SHP77 (cell line): ENCODE measurements at regions not wholly inside any gene's neighbourhood (a gene's known extent, or its start where the extent isn't known, plus 50 kb on each side); places are given as distances from the start of the nearest gene placed in this dataset.

Experiments
- DNase-seq, 2 experiments: peaks; one replicate each; lab custom pipeline; 2025; lab: John Stamatoyannopoulos, UW

DNA sequence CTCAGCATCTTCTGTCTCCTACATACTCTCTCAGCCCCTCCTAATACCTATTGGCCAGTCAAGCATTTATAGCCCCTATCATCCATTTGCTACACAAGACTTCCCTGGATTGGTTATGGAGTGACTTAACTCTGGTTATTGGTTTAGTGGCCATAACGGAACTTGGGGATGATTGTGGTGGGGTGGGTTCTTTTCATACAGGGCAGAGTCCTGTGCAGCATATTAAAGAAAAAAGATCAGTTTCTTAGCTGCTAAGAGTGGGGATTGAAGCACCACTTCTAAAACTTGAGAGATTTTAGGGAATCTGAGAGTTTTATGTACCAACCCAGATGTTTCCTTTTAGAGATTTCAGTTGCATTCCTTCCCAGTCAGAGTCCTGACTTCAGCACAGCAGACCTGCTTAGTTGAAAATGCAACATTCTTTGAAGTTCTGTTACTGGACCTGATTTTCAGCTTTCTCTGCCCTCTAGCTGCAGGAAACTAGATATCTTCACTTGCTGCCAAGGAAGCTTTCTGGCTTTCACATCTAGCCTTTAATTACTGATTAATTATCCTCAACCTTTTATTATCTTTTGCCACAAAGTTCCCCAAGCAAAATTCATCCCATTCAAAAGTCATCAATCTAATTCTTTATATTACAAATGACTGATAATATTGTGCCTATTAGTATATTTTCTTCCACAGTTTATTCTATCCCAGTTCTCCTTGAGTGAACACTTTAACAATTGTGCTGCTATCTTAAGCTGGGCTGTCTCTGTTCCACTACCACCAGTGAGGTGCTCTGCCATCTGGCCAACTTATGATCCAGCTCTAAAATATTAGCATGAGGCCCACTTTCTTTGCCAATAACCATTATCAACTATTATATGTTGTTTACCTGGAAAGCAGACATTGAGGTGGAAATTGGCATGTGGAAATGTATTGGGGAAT is 906.0 kb upstream of the ALCAM start:
- DNase-seq, result no peak

DNA sequence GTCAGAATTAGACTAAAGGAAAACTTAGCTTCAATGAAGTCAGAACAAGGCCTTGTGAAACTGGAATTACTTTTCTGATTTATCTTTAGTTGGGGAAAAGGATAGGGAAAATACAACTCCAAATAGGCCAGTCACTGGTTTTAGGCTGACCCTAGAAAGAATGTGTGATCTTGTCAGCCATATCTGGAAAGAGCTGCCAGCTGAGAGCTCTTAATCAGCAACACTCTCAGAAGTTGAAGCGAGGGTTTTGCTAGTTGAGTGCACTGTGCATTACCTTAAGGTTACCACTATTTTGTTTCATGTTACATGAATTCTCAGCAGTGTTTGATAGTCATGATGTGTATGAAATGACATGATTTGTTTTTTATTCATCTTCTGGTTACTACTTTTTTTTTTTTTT is 905.3 kb upstream of the ALCAM start:
- DNase-seq, result no peak

- no peak for DNase-seq
These were observed 894.5 kb upstream of the ALCAM start for GRCh38 chr3:104472221-104472620.

GRCh38 chr3:104474011-104474410 is 892.7 kb upstream of the ALCAM start:
- DNase-seq, result no peak

GRCh38 chr3:104503022-104503421 is 863.7 kb upstream of the ALCAM start:
- no peak for DNase-seq

DNA sequence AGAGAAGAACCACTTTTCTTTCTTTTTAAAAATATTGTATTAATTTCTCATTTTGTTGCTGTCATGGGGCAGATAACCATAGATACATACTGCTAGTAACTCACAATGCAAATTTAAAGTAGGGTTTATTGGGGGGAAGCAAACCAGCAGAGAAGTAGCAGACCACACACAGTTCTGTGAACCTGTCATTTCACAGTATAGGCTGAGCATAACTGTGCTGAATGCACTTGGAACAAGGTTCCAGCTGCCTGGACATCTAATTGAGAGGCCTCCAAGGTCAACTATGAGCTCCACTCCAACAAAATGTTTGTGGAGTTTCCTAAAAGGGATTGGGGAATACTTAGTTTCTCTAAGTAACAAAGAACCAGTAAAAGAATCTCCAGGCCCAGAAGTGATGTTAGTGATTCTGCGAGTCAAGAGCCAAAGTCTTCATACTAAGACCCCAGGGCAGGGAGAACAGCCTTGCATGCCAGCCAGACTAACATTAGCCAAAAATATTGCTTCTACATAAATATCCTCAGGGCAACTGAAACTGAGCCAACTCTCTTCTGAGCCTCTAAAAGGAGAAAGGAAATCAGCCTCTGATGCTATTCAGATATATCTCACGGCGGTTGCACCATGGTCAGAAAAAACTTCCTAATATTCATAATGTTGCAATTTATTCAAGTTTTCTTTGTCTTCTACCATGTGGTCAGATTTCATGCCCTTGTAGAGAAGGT is 856.4 kb upstream of the ALCAM start:
- no peak for DNase-seq

DNA sequence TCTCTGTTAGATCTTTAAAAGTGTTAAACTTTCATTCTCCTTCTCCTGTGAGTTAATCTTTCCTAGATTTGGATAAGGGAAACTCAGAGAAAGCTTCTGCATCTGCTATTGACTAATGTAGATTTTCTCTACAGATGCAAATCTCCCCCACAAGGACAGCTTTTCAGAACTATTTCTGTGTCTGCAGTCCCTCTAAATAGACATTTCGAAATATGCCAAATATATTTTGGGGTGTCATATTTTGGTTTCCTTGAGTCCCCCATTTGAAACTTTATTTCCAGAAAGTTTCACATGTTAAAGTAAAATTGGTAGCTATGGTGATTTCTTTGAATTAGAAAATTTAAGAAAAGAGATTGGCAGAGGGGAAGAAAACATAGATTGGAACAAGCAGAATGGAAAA is 852.3 kb upstream of the ALCAM start:
- no peak for DNase-seq

DNA sequence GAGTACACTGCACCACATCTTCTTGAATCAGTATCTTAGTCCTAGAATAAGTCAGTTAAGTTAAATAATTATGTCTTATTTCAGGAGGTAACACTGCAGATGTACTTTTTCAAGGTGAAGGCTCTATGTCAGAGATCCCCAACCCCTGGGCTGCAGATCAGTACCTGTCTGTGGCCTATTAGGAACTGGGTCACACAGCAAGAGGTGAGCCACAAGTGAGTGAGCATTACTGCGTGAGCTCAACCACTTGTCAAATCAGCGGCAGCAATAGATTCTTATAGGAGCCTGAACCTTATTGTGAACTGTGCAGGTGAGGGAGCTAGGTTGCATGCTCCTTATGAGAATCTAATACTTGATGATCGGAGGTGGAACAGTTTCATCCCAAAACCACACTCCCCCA is 851.9 kb upstream of the ALCAM start:
- DNase-seq, result no peak

- DNase-seq, result no peak
These were observed 847.6 kb upstream of the ALCAM start for GRCh38 chr3:104519068-104519467.

- DNase-seq, result no peak
These were observed 847.1 kb upstream of the ALCAM start for GRCh38 chr3:104519468-104520227.

DNA sequence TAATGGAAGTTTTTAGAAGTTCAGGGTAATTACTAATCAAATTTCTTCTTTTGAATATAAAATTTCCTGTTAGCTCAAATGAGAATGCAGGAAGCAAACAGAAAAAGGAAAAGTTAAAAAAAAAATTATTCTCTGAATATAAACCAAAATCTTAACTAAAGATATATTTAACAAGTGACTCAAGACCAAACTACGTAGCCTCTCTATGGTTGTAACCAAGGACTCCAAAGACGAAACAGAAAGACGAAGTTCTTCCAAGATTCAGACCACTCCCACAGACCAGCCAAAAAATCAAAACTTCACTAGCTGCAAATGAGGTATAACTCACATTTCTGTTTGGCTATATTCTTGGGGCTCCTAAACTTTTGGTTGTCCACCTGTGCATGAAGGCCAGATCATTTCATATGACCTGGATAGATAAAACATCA is 846.5 kb upstream of the ALCAM start:
- no peak for DNase-seq

DNA sequence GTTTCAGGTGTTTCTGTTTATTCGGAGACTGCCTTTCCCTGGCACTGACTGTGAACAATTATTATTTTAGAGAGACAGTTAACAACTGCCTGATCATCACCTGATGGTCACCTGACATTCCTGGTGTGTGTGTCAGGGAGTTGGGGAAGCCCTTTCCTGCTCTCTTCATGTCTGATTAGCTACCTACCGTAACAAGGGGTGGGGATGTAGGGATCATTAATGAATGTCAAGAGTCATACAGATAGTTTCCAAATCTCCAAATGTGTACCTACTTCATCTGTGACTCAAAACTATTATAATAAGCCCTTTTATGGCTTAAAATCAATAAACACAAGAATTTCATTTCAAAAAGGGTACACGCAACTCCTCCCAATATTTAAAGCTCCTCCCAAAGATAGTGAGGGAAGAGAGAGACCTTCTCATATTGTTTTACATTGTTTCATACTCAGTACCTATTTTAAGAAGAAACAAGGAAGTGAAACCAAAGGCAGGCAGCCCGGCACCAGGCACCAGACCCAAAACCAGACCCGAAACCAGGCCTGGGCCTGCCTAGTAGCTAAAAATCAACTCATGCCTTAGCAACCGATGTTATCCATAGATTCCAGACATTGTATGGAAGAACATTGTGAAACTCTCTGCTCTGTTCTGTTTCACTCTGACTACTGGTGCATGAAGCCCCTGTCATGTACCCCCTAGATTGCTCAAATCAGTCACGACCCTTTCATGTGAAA is 844.9 kb upstream of the ALCAM start:
- no peak for DNase-seq

DNA sequence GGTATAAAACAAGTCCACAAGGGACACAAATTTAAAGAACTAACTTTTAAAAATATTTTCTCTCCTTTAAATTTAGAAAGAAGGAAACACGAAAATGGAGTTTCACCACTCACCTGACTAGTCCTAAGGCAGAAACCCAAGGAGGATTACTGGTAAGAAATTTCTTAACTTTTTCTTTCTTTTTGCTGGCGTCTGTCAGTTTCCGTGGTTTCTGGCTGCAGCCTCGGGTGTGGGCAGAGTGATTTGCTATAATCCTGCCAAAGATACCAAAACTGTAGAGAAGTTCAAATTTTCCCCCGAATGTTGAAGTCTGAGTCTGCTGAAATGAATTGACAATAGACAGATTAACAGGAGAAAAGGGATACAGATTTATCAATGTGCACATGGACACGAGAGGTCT is 843.6 kb upstream of the ALCAM start:
- no peak for DNase-seq

DNA sequence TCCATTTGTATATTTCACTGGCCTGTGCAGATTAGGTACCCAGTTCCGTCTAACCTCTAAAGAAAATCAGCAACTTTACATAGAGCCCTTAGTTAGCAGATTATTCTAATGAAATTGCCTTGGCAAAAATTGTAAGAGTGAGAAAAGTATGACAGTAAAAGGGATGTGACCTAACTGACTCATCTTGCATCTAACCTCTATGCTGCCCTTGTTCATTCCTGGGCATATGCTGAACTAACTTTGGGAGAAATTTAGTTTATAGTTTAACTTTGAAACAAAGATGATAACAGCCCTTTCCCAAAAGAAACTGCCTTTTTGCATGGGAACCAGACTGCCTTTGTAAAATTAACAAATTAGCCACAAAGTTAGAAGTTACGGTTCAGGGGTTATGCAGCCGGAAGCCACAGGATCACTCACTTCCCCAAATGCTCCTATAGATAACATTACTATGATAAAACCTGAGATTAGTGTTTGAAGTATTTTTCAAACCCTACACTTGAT is 839.8 kb upstream of the ALCAM start:
- no peak for DNase-seq

DNA sequence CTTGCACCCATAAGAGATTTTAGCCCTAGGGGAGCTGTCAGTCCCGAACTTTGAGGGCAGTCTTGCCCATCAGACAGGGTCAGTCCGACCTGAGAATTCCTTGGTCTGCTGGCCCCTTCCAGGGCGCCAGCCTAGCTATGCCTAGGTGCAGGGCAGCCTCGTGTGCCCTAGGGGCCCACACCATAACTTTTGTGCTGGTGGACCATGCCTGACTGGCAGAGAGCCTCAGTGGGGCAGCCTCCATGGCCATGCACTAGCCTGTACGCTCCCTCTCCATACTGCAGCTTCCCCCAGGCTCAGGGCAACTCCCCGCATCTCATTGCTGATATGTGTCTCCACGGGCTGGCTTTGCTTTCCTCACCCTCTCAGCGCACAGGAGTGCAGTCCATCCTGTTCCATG is 835.8 kb upstream of the ALCAM start:
- no peak for DNase-seq

DNA sequence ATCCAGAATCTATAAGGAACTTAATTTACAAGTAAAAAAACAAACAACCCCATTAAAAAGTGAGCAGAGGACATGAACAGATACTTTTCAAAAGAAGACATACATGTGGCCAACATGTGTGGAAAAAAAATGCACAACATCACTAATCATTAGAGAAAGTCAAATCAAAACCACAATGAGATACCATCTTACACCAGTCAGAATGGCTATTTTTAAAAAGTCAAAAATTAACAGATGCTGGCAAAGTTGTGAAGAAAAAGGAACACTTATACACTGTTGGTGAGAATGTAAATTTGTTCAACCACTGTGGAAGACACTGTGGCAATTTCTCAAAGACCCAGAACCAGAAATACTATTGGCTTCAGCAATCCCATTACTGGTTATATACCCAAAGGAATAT is 830.0 kb upstream of the ALCAM start:
- no peak for DNase-seq

GRCh38 chr3:104537323-104537722 is 829.4 kb upstream of the ALCAM start:
- no peak for DNase-seq

- DNase-seq, result no peak
These were observed 820.4 kb upstream of the ALCAM start for GRCh38 chr3:104546301-104546700.

DNA sequence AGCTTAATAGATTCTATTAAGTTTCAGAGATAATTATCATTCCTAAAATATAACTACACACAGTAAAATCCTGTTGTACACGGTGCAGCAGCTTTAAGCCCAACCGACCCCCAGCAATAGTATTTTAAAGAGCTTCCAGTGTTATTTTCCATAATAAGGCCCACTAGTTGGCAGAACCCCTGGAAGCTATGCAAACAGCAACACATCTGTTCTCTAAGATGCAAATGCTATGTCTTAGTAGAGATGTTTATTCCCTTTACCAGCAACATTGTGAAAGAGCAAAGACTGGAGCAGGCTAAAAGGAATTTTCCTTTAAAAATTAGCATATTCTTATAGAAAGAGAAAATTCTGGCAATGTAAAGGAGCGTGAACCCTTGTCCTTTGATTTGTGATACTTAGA is 819.7 kb upstream of the ALCAM start:
- DNase-seq, result no peak

- no peak for DNase-seq
These were observed 818.3 kb upstream of the ALCAM start for GRCh38 chr3:104548401-104548800.

- no peak for DNase-seq
These were observed 817.5 kb upstream of the ALCAM start for GRCh38 chr3:104549099-104549714.
